K562 (cell line): ENCODE measurements at regions not wholly inside any gene's neighbourhood (a gene's known extent, or its start where the extent isn't known, plus 50 kb on each side); places are given as distances from the start of the nearest gene placed in this dataset.

Experiments
- ZNF165 ChIP-seq: fragments of 250-450 bp; sonication (Bioruptor Pico); IDR thresholded peaks from 2 replicates; pipeline ENCODE4 v1.4.0; 2020; ENCODE audit warnings: borderline replicate concordance
- ZNF274 ChIP-seq: IDR thresholded peaks from 2 replicates; pipeline ENCODE4 v1.6.1; 2011; ENCODE audit warnings: low read depth, mild to moderate bottlenecking, low read length, moderate library complexity, borderline replicate concordance
- TF ChIP-seq, protein P1 (sequence below): fragments of 250-450 bp; sonication (Bioruptor Pico); IDR thresholded peaks from 2 replicates; pipeline ENCODE4 v1.4.0; 2020

DNA sequence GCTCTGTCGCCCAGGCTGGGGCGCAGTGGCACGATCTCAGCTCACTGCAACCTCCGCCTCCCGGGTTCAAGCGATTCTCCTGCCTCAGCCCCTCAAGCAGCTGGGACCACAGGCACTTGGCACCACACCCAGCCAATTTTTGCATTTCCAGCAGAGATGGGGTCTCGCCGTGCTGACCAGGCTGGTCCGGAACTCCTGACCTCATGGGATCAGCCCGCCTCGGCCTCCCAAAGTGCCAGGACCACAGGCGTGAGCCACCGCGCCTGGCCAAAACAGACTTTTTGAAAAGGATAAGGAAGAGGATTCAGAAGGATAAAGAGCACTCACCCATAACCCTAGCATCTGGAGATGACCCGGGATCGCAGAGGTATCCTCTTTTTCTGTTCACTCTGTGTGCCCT, 224.5 kb upstream of the AGTR2 start (continued):
- TF ChIP-seq, protein P1, sequence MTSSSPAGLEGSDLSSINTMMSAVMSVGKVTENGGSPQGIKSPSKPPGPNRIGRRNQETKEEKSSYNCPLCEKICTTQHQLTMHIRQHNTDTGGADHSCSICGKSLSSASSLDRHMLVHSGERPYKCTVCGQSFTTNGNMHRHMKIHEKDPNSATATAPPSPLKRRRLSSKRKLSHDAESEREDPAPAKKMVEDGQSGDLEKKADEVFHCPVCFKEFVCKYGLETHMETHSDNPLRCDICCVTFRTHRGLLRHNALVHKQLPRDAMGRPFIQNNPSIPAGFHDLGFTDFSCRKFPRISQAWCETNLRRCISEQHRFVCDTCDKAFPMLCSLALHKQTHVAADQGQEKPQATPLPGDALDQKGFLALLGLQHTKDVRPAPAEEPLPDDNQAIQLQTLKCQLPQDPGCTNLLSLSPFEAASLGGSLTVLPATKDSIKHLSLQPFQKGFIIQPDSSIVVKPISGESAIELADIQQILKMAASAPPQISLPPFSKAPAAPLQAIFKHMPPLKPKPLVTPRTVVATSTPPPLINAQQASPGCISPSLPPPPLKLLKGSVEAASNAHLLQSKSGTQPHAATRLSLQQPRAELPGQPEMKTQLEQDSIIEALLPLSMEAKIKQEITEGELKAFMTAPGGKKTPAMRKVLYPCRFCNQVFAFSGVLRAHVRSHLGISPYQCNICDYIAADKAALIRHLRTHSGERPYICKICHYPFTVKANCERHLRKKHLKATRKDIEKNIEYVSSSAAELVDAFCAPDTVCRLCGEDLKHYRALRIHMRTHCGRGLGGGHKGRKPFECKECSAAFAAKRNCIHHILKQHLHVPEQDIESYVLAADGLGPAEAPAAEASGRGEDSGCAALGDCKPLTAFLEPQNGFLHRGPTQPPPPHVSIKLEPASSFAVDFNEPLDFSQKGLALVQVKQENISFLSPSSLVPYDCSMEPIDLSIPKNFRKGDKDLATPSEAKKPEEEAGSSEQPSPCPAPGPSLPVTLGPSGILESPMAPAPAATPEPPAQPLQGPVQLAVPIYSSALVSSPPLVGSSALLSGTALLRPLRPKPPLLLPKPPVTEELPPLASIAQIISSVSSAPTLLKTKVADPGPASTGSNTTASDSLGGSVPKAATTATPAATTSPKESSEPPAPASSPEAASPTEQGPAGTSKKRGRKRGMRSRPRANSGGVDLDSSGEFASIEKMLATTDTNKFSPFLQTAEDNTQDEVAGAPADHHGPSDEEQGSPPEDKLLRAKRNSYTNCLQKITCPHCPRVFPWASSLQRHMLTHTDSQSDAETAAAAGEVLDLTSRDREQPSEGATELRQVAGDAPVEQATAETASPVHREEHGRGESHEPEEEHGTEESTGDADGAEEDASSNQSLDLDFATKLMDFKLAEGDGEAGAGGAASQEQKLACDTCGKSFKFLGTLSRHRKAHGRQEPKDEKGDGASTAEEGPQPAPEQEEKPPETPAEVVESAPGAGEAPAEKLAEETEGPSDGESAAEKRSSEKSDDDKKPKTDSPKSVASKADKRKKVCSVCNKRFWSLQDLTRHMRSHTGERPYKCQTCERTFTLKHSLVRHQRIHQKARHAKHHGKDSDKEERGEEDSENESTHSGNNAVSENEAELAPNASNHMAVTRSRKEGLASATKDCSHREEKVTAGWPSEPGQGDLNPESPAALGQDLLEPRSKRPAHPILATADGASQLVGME (CRISPR knock-in tag), result no peak
- TF ChIP-seq ZNF274 (no peak), ZNF165 (CRISPR knock-in tag) (no peak)
